Epidermal melanocyte (primary cell): ENCODE measurements at regions not wholly inside any gene's neighbourhood (a gene's known extent, or its start where the extent isn't known, plus 50 kb on each side); places are given as distances from the start of the nearest gene placed in this dataset.

Experiments
- DNase-seq: peaks from one replicate; pipeline ENCODE4 v3.0.0; 2011; ENCODE audit warnings: low spot score; ENCODE audit not compliant: insufficient read length

DNA sequence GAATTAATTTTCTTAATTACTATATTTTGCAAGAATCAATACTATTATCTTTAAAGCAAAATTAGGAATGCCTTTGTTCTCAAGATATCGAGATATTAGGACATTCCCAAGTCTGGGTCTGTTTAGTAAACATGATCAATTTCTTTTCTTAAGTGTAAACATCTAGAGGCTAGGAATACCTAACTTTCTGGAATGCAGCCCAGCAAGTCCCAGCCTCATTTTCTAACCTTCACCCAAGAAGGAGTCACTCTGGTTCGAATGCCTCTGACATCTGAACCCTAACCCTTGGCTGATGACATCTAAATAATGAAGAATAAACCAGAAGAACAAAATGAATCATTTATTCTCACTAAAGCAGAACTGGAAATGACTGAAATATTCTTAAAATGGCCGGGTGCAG is 297.5 kb upstream of the IRX3 start:
- no peak for DNase-seq

DNA sequence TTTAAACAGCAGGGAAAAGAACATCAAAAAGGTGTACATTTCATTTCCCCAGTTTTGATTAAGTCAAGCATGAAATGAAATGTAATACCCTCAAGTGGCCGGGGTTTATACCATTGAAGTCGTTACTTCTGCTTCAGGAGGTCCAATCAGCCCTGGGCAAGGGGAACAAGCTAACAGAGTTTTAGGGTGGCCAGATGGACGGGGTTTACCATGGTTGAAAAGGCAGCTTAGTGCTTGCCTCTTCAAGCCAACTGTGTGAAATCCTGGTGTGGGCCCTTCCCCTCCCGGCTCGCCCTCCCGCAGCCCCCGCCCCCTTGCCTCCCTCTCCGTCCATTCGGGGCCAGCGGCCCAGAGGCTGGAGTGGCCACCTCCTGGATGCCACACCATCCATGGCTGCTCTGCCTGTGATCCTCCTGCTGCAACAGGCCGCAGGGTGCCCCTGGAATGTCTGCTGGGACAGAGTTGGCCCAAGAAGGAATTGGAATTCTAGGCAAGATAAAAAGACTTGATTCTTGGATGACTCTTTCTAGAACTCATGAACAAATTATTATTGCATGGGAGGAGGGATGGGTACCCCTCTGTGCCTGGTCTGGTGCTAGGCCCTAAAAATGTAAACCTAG is 296.2 kb upstream of the IRX3 start:
- DNase-seq = no peak

DNA sequence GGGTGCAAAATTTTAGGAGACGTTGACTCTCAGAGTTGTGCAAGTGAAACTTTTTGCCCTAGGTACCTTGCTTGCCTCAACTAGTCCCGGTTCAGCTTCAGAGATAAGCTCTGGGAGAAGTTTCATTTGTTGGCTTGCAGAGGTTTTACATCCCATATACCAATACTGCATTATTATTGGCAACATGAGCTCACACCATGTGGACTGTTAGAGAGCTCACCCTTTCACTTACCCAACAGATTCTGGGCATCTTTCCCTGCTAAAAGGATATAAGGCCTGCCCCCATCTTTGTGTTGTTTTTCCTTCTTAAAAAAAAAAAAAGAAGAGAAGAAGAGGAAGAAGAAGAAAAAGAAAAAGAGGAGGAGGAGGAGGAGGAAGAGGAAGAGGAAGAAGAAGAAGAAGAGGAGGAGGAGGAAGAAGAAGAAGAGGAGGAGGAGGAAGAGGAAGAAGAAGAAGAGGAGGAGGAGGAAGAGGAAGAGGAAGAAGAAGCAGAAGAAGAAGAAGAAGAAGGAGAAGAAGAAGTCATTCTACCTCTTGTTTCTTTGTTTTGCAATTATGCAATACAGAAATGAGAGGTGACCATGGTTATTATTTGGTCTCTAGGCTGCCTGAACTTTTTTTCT is 292.6 kb upstream of the IRX3 start:
- no peak for DNase-seq

DNA sequence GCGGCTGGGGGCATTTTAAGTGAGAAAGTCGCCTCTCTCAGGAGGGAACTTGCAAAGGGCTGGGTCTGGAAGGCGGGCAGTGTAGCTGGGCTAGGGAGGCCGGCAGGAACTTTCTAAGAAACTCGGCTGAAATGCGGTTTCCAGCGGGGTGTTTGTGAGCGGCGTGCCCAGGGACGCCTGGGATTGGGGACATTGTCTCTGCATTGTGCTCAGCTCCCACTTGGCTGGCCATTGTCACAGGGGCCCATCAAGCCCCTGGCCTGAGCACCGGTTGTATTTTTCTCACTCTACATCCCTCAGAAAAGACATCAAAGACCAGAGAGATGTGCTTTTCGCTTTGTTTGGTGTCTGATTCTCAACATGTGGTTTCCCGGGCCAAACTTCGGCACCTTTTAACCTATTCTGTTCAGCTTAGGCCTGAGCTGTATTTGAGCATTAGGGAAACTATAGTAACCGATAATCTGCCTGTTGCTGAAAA is 291.1 kb upstream of the IRX3 start:
- DNase-seq = no peak

DNA sequence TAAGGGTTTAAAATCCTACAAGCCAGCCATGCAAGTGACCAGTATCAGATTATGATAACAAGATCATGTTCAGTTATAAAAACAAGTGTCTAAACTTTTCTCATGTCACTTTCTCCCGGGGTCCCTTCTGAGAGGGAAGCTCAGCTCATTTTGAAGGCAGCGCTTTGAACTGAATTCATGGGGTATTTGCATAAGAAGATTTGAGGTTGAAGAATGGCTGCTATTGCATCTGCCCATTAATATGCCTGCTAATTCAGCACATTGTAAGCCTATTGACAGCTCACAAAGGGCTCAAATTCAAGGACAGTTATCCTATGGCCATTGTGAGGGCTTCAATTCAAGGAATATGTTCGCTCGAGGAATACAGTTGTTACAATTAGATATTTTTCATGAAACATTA is 290.2 kb upstream of the IRX3 start:
- no peak for DNase-seq

DNA sequence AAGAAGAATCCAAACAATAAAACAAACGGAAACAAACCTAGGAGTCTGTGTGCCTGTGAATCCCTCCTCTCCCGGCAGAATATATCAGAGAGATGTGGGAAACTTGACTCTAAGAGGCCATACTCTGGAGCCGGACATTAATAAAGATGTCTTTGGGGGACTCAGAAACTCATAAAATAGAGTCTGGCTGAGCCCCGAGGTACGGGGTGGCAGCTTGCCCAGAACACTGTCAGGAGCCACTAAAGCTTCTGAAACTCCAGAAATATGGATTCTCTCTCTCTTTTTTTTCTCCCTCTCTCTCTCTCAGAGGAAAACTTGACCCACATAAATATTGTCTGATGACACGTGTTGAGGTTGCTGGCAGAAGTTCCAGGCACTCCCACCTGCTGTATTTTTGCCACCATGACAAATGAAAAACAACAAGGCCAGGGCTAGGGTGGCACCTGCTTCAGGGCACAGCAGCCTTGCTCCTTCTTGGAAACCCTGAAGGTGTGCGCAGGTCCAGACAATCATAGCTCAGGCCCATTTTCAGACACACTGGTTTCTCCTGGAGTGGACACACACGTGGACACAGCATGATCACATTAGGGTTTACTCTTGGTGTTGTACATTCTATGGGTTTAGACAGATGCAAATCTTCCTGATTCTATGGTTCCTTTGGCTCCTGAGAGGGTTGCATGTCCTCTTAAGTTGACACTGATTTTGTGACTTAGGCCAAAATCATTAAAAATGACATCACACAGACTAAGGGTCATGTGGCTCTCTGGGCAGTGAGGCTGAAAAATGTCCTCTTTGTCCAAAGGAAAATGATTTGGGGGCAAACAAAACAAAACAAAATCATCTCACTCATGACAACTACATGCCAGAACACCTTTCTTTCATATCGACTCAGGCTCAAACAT is 282.6 kb upstream of the IRX3 start:
- no peak for DNase-seq

DNA sequence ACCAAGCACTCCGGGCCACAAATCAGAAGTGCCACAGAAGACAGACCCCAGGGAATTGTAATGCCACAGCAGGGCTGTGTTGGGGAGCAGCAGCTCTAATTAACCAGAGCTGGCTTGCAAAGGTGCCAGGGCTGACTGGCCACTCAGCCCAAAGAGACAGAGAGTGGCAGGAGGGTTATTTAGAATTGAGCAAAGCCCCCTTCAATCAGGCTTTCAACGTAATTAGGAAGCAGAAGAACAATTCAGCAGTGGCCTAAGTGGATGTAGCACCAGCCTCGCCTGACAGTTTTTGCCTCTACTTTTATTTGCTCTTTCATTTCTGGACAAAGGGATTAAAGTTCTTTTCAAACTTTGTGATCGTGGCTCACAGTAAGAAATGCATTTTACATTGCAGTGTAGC is 278.3 kb upstream of the IRX3 start:
- no peak for DNase-seq

DNA sequence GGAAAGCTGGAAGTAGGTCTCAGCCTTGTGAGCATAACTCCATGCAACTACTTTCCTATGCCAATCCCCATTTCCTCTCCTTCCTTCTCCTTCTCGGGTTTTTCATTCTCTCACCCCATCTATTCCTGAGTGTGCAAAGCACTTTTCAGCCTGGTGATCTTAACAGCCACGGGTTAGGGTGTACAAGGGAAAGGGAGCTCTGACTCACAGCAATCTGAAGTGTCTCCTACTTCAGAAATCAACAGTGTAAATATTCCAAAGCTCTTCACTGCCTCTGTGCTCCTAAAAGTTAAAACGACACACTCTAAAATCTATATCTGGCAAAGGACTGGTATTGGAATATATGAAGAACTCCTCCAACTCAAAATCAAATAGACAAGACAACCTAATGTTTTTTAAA is 268.0 kb upstream of the IRX3 start:
- DNase-seq = no peak

DNA sequence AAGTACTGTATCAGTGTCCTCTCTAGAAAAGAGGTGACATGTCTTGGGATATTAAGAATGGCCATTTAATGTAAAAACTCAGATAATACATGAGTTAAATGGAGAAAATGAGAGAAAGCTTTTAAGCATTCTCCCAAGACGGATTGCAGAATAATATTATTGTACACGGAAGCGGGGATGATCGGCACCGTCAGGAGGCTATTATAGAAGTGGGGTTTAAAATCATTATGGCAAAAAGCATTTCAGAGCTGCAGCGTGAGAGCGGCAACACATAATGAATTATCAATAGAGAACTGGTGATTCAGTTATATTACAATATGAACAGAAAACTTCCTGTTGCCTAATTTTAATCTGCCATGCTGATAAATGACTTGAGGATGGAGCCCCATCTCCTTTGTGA is 261.7 kb upstream of the IRX3 start:
- DNase-seq = no peak

DNA sequence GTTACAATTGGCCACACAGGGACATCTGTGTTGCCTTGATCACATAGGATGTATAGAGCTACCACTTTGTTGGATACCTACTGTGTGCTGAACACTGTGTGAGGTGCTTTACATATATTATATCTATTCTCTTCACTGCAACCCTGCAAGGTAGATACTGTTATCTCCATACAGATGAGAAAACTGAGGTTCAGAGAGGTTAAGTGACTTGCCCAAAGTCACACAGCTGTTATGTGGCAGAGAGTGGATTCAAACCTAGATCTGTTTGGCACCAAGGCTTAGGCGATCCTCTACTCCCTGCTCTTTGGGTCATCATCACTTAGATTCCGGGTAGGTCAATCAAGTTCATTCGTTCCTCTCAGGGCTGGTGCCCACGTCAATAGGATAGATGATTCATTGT is 260.5 kb upstream of the IRX3 start:
- no peak for DNase-seq

DNA sequence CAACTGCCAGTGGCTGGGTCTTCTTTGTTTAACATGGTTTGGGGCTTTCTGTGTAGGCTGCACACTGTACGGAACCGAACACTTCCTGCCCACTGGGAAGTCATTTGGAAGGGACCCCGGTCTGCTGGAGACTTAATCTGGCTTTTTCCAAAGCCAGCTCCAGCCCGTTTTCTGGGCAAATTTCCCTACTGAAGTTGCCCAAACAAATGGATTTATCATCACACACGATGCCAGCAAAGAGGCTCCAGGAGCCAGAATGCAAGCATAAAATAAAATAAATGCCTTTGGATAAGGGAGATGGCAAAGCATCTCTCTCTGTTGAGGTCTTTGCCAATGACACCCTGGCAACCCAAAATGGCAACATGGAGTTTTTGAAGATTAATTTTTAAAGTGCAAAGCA is 259.9 kb upstream of the IRX3 start:
- no peak for DNase-seq

DNA sequence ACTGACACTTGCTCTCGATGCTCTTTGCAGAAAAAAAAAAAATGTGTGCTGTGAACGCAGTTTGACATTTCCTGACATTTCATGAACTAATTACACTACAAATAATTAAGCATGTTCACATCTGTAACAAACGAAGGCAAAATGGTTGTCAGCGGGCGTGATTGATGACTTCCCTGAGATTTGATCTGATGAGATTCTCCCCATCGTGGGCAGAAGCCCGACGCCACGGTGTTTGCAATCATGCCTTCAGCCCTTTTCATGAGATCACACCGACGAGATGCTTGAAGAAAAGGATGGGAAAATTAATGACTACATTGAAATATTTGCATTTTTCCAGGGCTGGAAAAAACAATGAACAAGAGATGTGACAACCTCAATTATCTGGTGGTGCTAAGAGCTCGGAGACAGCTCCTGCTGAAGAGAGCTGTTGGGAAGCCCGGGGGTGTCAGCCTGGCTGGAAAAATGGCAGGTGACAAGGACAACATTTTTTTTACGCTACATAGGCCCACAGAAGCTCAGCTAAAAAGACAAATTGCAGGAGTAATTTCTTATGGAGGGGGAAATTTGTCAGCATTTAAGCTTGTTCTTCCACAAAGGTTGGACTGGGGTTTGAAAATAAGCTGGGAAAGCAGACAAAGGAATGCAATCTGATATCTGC is 259.4 kb upstream of the IRX3 start:
- DNase-seq = no peak

DNA sequence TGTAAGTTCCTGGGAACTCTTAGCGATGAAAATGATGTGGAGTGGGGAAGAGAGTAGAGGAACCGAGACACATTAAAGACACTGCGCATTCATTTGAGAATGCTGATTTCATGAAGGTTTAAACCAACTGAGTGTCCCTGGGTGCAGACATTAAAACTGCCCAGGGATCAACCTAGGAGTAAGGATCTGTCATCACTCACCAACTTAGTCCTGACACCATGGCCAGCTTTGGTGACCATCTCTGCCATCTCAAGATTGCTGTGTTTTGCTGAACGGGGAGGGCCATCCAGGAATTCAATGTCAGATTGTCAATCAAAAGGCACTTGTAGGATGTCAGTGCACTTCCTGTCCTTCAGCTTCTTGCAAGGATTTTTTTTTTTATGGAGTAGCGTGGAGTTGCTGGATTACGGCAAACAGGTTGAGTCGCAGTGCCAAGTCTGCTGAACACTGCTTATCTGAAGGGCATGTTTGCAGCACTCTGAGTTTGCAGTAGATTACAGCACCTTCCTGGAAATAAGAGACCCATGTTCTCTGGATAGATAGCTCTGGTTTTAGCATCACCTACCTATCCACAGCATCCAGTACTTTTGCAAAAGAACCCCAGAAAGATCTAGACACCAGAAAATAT is 258.1 kb upstream of the IRX3 start:
- no peak for DNase-seq

DNA sequence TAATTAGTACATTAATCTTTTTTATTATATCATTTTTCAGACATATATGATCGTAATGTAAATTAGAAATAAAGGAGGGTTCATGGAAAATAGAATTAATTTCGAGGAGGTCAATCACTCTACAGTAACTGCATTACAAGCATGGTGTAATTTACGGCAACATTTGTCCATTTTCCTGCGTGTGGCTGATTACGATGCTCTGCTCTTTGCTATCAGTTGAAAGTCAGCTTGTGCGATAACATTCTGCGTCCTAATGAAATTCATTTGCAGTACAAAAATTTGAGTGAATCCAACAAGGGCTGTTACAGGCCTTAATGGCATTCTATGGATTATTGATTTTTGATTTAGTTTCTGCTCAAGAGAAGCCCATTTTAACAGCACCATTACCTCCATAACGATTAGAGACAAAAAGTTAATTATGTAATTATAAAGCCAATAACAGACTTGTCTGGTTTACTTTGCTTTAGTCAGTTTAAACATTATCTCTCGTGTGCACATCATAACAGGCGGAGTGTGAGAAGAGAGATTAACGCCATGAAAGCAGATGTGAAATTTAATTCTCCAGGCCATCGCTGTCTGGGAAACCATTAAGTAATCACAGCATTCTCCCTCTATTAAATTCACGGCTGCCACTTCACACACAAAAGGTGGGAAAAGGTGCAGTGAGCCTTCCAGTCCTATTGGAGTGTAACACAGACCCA is 256.4 kb upstream of the IRX3 start:
- DNase-seq = no peak

DNA sequence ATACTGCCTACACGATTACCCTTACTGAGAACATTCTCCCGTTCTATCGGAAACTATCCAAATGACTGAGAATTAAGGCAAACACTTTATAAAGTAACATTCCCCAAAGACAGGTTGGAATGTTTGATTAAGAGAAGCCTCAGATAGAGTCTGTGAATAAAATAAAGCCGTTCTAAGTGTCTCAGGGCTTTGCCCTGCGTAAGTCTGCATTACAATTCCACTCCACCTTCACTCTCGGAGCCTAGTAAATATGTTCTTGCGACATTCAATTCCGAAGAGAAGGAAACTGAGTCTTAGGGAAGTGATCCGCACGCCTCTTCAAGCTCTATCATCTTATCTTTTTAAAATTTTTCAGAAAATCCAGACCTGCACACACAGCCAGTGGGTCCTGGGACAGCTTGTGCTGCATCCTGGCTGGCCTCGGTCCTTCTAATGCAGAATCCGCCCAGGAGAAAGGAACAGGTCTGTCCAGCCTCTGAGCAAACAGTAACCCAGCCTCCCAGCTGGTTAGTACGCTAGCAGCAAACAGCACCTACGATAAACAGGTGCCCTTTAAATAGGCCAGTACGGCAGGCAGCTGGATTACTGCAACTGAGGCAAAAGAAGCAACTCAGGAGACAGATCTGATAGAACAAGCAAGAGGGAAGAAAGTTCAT is 254.1 kb upstream of the IRX3 start:
- DNase-seq = no peak

DNA sequence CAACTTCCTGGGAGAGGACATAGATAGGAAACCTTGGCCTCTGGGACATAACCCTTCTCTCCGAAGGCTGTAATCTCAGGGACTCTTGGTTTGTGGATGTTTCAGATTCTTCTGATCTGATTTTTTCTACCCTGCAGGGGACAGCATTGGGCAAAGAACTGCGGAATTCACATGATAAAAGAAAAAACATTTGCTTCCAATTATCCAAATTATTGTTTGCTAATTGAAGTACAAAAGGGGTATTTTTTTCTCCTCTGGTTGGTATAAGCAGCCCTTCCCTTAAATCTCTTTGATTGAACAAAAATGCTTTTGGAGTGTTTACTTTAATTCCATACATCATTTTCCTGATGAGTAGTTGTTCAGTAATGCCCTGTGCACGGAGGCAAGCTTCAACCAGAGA is 251.7 kb upstream of the IRX3 start:
- no peak for DNase-seq

DNA sequence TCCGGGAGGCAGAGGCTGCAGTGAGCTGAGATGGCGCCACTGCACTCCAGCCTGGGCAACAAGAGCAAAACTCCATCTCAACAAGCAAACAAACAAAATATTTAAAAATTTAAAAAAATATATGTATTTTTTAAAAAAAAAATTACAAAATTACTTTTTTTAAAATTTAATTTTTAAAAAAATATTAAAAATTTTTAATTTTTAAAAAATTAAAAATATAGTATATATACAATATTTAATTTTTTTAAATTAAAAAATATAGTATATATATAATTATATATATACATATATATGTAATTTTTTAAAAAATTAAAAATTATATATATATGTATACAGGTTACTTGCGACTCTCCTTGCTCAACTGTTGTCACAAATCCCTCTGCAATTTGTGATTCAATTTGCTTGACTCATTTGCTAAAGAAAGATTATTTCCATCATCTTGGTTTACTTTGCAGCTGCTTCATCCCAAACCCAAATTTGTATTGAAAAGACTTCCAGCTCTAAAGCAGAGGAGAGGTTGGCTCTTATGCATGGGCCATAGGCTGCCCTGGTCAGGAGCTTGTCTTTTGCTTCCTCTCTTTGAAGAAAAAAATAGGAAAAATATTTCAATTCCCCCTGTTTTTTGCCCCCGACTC is 247.4 kb upstream of the IRX3 start:
- DNase-seq = no peak

DNA sequence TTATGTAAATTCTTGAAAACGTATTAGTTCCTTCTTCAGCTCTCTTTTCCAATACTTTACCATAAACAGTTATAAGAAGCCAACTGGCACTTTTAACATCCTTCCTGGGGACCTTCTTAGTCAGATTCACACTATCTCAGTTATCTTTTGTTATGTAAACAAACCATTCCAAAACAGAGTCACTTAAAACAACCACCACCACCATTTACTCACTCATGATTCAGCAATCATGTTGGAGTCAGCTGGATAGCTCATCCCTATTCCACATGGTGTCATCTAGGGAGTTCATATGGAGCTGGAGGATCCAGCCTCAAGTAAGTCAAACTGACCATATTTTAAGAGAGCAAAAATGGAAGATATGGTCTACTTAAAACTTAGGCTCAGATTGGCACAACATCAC is 240.3 kb upstream of the IRX3 start:
- DNase-seq = no peak

DNA sequence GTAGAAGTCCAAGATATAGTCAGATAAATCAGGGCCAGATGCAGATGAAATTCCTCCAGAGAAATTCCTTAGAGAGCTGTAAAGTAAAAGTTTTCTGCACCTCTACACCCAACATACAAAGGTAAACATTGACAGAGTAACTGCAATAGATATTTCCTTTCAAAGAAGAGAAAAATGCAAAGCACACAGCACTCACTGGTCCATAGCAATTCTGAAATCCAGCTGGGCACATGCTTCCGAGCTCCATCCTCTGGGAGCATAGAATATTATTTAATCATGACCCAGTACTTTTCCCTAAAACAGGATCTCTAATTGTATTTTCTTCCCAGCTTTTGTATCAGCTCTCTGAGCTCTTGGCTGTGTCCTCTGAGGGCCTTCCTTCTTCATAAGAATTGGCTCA is 239.5 kb upstream of the IRX3 start:
- no peak for DNase-seq

DNA sequence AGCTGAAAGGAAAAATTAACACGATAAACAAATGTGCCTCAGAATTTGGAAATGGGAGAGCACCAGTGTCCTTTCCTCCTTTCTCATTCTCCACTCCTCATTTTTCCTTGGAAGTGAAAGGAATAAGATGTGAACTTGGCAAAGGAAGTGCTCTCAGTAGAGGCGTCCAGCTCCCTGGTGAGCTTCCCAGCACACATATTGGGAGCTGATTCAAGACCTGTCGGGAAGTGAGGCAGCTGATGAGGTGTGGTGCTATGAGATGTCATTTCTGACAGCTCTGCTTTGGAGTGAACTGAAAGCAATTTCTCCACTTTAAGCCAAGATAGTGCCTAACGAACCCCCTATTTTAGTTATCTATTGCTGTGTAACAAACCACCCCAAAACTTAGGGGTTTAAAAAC is 238.5 kb upstream of the IRX3 start:
- no peak for DNase-seq
